Tibial nerve (tissue), 4 donors: ENCODE measurements at regions not wholly inside any gene's neighbourhood (a gene's known extent, or its start where the extent isn't known, plus 50 kb on each side); places are given as distances from the start of the nearest gene placed in this dataset.

Experiments used
- DNase-seq, 2 donors: peaks; one replicate each; pipeline ENCODE4 v3.0.0-alpha.2; 2019; ENCODE audit warnings: low spot score in 2 of 2
- H3K27ac ChIP-seq, 4 donors: fragments of 200-600 bp; sonication (generic) in 3 of 4; one replicate each; pipeline ENCODE4 v1.5.1; 2017 to 2019; ENCODE audit warnings: mild to moderate bottlenecking in 1 of 4
- H3K27me3 ChIP-seq, 2 donors: fragments of 200-600 bp; sonication (generic) in 1 of 2; one replicate each; pipeline versions ENCODE4 v1.5.1 to v1.6.0; 2017 to 2019
- H3K36me3 ChIP-seq, 3 donors: fragments of 200-600 bp; sonication (generic); one replicate each; pipeline ENCODE4 v1.5.1; 2018 to 2019
- H3K4me1 ChIP-seq, 4 donors: fragments of 200-600 bp; sonication (generic) in 3 of 4; one replicate each; pipeline ENCODE4 v1.5.1; 2017 to 2019
- H3K4me3 ChIP-seq, 4 donors: fragments of 200-600 bp; sonication (generic) in 3 of 4; one replicate each; pipeline ENCODE4 v1.5.1; 2017 to 2019; ENCODE audit warnings: mild to moderate bottlenecking in 1 of 4, moderate library complexity in 1 of 4
- H3K9me3 ChIP-seq, 4 donors: fragments of 200-600 bp; sonication (generic) in 3 of 4; one replicate each; pipeline ENCODE4 v1.5.1; 2017 to 2019
- CTCF ChIP-seq, 5 experiments: fragments of 200-600 bp in 3 of 5; fragments of 450-650 bp in 2 of 5; sonication (generic) in 3 of 5; IDR thresholded peaks; one replicate each; pipeline ENCODE4 v1.5.1; 2016 to 2019; ENCODE audit warnings: antibody characterized with exemption in 5 of 5, mild to moderate bottlenecking in 3 of 5, moderate library complexity in 2 of 5
- EP300 ChIP-seq, 2 donors: sonication (generic); formaldehyde crosslinking; IDR thresholded peaks; one replicate each; pipeline ENCODE4 v1.6.1; 2017; ENCODE audit warnings: antibody characterized with exemption in 2 of 2, mild to moderate bottlenecking in 1 of 2
- POLR2A ChIP-seq, 2 donors: fragments of 450-650 bp; IDR thresholded peaks; one replicate each; pipeline ENCODE4 v1.6.1; 2017; ENCODE audit warnings: antibody characterized with exemption in 2 of 2, mild to moderate bottlenecking in 2 of 2, moderate library complexity in 2 of 2
- WGBS, 2 donors: methylation state at CpG; one replicate each; pipeline ENCODE4 v1.1.5; 2018; 5-methylcytosine and 5-hydroxymethylcytosine counted together

- no peak for TF ChIP-seq CTCF (IDR thresholded peaks at IDR 0.05)
- Histone ChIP-seq H3K9me3 (no peaks in the 10 kb centered on the region), H3K4me1 (no peaks in the 10 kb centered on the region), H3K27me3 (no peaks in the 10 kb centered on the region), H3K4me3 (no peak overlapping the region), H3K36me3 (no peaks in the 10 kb centered on the region), H3K27ac (no peak overlapping the region)
- no peak for DNase-seq
- 19 to 29% methylated on average over 4 of the region's 4 CpGs for WGBS, 2 donors
Observed at GRCh38 chr4:170248029-170248428, 158.3 kb upstream of the AADAT start.

GRCh38 chr4:170247596-170247995 lies 157.8 kb upstream of the AADAT start:
- no peaks in the 10 kb centered on the region for H3K27me3 ChIP-seq
- no peaks in the 10 kb centered on the region for H3K4me1 ChIP-seq
- TF ChIP-seq POLR2A (IDR thresholded peaks at IDR 0.05) (no peak), CTCF (IDR thresholded peaks at IDR 0.05) (no peak), EP300 (IDR thresholded peaks at IDR 0.05) (no peak)
- no peaks in the 10 kb centered on the region for H3K36me3 ChIP-seq
- no peak for DNase-seq
- no peaks in the 10 kb centered on the region for H3K9me3 ChIP-seq
- H3K4me3 ChIP-seq, result no peak overlapping the region
- no peak overlapping the region for H3K27ac ChIP-seq

GRCh38 chr4:170243662-170244288 lies 154.0 kb upstream of the AADAT start:
- WGBS, 2 donors, result 63 to 69% methylated on average over 2 of the region's 2 CpGs
- H3K4me3 ChIP-seq, result no peak overlapping the region
- H3K9me3 ChIP-seq, result no peaks in the 10 kb centered on the region
- TF ChIP-seq POLR2A (IDR thresholded peaks at IDR 0.05) (no peak), EP300 (IDR thresholded peaks at IDR 0.05) (no peak), CTCF (IDR thresholded peaks at IDR 0.05) (no peak)
- H3K36me3 ChIP-seq, result no peaks in the 10 kb centered on the region
- H3K27me3 ChIP-seq, result no peaks in the 10 kb centered on the region
- DNase-seq, result no peak
- no peak overlapping the region for H3K27ac ChIP-seq
- H3K4me1 ChIP-seq, result no peaks in the 10 kb centered on the region

- H3K4me1 ChIP-seq, result no peaks in the 10 kb centered on the region
- H3K27me3 ChIP-seq, result no peaks in the 10 kb centered on the region
- no peaks in the 10 kb centered on the region for H3K9me3 ChIP-seq
- no peak for DNase-seq
- no peaks in the 10 kb centered on the region for H3K36me3 ChIP-seq
- TF ChIP-seq POLR2A (IDR thresholded peaks at IDR 0.05), result no peak
- TF ChIP-seq CTCF (IDR thresholded peaks at IDR 0.05), result no peak
- no peak for TF ChIP-seq EP300 (IDR thresholded peaks at IDR 0.05)
- no peak overlapping the region for H3K27ac ChIP-seq
- H3K4me3 ChIP-seq, result no peak overlapping the region
Observed at GRCh38 chr4:170242471-170242870, 152.7 kb upstream of the AADAT start.

GRCh38 chr4:170234800-170235199 lies 145.0 kb upstream of the AADAT start:
- no peaks in the 10 kb centered on the region for H3K4me1 ChIP-seq
- no peak overlapping the region for H3K4me3 ChIP-seq
- WGBS, 2 donors, result 71 to 74% methylated on average over 3 of the region's 3 CpGs
- H3K36me3 ChIP-seq, result no peaks in the 10 kb centered on the region
- TF ChIP-seq EP300 (IDR thresholded peaks at IDR 0.05) (no peak), POLR2A (IDR thresholded peaks at IDR 0.05) (no peak), CTCF (IDR thresholded peaks at IDR 0.05) (no peak)
- DNase-seq, result no peak
- no peaks in the 10 kb centered on the region for H3K27me3 ChIP-seq
- H3K27ac ChIP-seq, result no peak overlapping the region
- no peaks in the 10 kb centered on the region for H3K9me3 ChIP-seq
